IgD-negative memory B cell (primary cell): ENCODE measurements at regions not wholly inside any gene's neighbourhood (a gene's known extent, or its start where the extent isn't known, plus 50 kb on each side); places are given as distances from the start of the nearest gene placed in this dataset.

Experiments used
- H3K27ac Mint-ChIP-seq, 3 donors: one replicate each; pipeline ENCODE4 v1.8.0; 2020 to 2022; ENCODE audit warnings: mild to moderate bottlenecking in 3 of 3, mixed read lengths in 3 of 3, moderate library complexity in 1 of 3
- H3K27me3 Mint-ChIP-seq: one replicate; pipeline ENCODE4 v1.8.0; 2021; ENCODE audit warnings: mixed read lengths
- H3K36me3 Mint-ChIP-seq: one replicate; pipeline ENCODE4 v1.8.0; 2020; ENCODE audit warnings: mild to moderate bottlenecking, mixed read lengths
- H3K4me1 Mint-ChIP-seq, 3 donors: one replicate each; pipeline ENCODE4 v1.8.0; 2020 to 2022; ENCODE audit warnings: mixed read lengths in 3 of 3, mild to moderate bottlenecking in 1 of 3
- H3K4me3 Mint-ChIP-seq, 4 donors: one replicate each; pipeline ENCODE4 v1.8.0; 2020 to 2022; ENCODE audit warnings: mild to moderate bottlenecking in 4 of 4, mixed read lengths in 4 of 4, moderate library complexity in 3 of 4
- H3K9me3 Mint-ChIP-seq, 3 donors: one replicate each; pipeline ENCODE4 v1.8.0; 2020 to 2021; ENCODE audit warnings: mixed read lengths in 3 of 3, mild to moderate bottlenecking in 1 of 3

DNA sequence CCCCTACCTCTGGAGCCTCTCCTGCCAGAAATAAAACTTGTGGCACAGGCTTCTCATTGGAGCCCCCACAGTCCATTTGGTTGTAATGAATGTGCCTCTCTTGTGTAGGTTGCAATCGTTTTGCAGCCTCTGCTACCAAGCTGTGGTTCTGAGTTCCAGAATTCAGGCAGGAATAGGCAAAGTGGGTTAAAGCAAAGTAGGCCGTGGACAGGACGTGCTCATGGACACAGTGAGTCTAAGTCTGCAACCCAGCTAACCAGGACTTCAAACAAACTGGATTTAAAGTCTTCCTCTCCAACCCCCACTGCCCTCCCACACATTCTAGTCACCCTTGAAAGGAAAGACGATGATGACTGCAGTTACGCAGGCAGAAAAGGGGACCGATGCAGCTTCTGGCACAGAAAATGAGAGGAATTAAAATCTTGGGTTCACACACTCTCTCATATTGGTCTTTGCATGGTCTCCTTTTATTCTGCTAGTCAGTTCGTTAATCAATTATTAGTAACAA, 260.0 kb downstream of the PIK3R1 start:
- Mint-ChIP-seq H3K27ac (no peak overlapping the region), H3K4me1 (no peaks in the 10 kb centered on the region), H3K9me3 (no peaks in the 10 kb centered on the region), H3K36me3 (no peaks in the 10 kb centered on the region), H3K4me3 (no peak overlapping the region), H3K27me3 (peaks cover 2% of the 10 kb centered on the region)

GRCh38 chr5:68476854-68477253, 261.3 kb downstream of the PIK3R1 start:
- Mint-ChIP-seq H3K36me3 (no peaks in the 10 kb centered on the region), H3K4me3 (no peak overlapping the region), H3K9me3 (no peaks in the 10 kb centered on the region), H3K27me3 (peaks cover under 1% of the 10 kb centered on the region), H3K27ac (no peak overlapping the region), H3K4me1 (no peaks in the 10 kb centered on the region)

DNA sequence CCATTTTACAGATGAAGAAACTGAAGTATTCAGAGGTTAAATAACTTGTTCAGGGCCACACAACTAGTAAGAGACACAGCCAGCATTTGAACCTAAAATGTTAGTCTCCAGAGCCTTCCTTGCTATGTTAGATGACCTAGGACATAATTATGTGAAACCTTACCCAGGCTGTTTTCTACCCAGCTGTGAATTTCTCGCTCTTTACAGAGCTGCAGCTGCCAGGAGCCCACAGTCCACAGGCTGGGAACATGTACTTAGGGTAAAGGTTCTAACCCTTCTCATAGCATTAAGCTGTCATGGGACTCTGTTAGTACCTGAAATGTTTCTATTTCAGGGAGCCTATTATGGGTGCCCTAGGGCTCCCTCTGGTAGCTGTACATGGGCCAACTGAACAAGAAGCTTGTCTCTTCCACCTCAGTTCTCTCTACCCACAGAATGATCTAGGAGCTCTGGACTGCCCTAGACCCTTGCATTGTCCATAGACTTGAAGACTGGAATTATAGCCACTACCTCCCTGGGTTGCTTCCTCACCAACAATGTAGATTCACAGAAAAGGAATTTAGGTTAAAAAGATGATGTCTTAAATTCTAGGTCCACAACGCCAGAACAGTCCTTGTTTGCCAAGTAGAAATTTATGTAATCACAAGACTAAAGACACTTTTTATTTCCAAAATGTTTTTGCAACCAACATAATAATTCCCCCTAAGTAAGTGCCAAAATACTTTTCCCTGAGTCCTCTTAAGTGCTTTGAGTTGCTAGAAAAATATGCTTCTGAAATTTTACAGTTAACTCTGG, 262.9 kb downstream of the PIK3R1 start:
- no peak overlapping the region for H3K27ac Mint-ChIP-seq
- no peak overlapping the region for H3K4me3 Mint-ChIP-seq
- peaks cover 0 to 2% (median 0%) of the 10 kb centered on the region in 3 donors for H3K9me3 Mint-ChIP-seq
- no peaks in the 10 kb centered on the region for H3K36me3 Mint-ChIP-seq
- peaks cover 0 to 3% (median 2%) of the 10 kb centered on the region in 3 donors for H3K4me1 Mint-ChIP-seq
- H3K27me3 Mint-ChIP-seq, result peaks cover 5% of the 10 kb centered on the region

DNA sequence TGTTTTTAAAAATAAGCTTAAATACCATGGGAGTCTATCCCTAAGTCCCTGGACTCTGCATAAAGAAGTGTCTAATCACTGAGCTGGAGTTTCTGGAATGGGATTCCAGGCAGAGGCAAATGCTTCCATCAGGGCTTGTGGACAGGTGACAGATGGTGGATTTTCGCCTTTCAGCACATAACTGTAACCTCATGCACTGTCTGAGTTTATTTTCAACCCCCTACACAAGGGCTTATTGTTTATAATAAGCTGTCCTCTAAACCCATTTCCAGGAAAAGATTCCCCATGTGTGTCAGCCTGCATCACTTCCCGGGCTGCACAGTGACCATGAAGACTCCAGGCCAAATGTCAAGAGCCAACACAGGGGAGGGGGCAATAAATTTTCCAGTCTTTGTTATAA, 264.0 kb downstream of the PIK3R1 start:
- Mint-ChIP-seq H3K36me3 (no peaks in the 10 kb centered on the region), H3K4me1 (peaks cover 0 to 3% (median 2%) of the 10 kb centered on the region in 3 donors), H3K27me3 (peaks cover 7% of the 10 kb centered on the region), H3K4me3 (no peak overlapping the region), H3K27ac (no peak overlapping the region), H3K9me3 (peaks cover 0 to 2% (median 0%) of the 10 kb centered on the region in 3 donors)

DNA sequence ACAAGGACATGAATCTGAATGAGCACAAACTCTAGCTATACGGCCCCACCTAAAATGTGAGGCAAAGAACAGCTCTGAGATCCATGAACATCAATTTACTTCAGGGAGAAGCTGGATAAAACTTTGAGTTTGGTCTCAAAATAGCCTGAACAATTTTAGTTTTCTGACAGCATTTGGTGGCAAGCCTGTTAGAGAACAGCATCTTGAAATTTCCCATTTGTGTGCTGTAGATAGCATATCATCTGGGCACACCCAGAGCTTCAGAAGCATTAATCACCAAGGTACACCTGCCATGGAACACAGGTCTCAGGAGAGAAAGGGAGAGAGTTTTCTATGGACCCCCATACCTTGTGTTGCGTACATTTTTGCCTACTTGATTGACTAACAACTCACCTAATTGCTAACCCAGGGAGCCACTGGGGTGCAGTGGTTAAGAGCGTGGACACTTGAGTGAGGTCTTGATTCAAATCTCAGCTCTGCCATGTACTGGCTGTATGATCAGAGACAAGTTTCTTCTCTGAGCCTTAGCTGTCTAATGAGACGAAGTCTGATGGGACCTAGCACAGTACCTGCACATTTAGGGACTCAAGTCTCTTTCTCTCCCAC, 264.9 kb downstream of the PIK3R1 start:
- H3K4me3 Mint-ChIP-seq, result no peak overlapping the region
- H3K27me3 Mint-ChIP-seq, result peaks cover 8% of the 10 kb centered on the region
- no peaks in the 10 kb centered on the region for H3K36me3 Mint-ChIP-seq
- peaks cover 0 to 3% (median 2%) of the 10 kb centered on the region in 3 donors for H3K4me1 Mint-ChIP-seq
- H3K9me3 Mint-ChIP-seq, result peaks cover 0 to 2% (median 0%) of the 10 kb centered on the region in 3 donors
- H3K27ac Mint-ChIP-seq, result no peak overlapping the region

GRCh38 chr5:68482199-68482598, 266.6 kb downstream of the PIK3R1 start:
- Mint-ChIP-seq H3K27ac (no peak overlapping the region), H3K4me3 (no peak overlapping the region)

GRCh38 chr5:68484307-68485068, 268.9 kb downstream of the PIK3R1 start:
- Mint-ChIP-seq H3K4me3 (peak overlapping the region in 1 of 4 donors; percentile 10), H3K27me3 (peaks cover 11% of the 10 kb centered on the region), H3K36me3 (no peaks in the 10 kb centered on the region), H3K9me3 (peaks cover 0 to 9% (median 4%) of the 10 kb centered on the region in 3 donors), H3K27ac (no peak overlapping the region), H3K4me1 (peaks cover 0 to 3% (median 2%) of the 10 kb centered on the region in 3 donors)

More at GRCh38 chr5:68482199-68482598, 266.6 kb downstream of the PIK3R1 start:
- peaks cover 0 to 3% (median under 1%) of the 10 kb centered on the region in 3 donors for H3K9me3 Mint-ChIP-seq
- no peaks in the 10 kb centered on the region for H3K36me3 Mint-ChIP-seq
- peaks cover 0 to 3% (median 2%) of the 10 kb centered on the region in 3 donors for H3K4me1 Mint-ChIP-seq
- H3K27me3 Mint-ChIP-seq, result peaks cover 11% of the 10 kb centered on the region

DNA sequence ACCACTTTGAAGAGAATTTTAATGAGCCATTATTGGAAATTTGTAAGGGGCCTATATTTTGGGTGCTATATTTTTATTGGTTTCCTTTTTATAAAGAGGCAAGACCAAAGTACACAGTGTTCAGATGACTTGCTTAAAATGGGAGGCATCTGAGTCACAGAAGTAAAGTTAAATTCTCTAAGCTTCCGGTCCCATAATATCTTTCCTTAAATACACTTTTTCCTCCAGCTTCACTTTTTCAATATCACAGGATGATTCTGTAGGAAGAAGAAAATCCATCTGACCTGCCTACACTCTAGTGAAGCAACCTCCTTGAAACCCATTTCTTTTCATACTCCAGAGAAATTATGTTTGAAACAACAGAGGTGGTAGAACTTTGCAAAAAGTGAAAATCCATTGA, 274.0 kb downstream of the PIK3R1 start:
- Mint-ChIP-seq H3K9me3 (peaks cover 0 to 9% (median 2%) of the 10 kb centered on the region in 3 donors), H3K4me1 (no peaks in the 10 kb centered on the region), H3K36me3 (no peaks in the 10 kb centered on the region), H3K4me3 (no peak overlapping the region), H3K27me3 (peaks cover 4% of the 10 kb centered on the region), H3K27ac (no peak overlapping the region)

- Mint-ChIP-seq H3K27ac (no peak overlapping the region), H3K9me3 (peaks cover 0 to 9% (median 3%) of the 10 kb centered on the region in 3 donors)
These were observed 274.9 kb downstream of the PIK3R1 start for GRCh38 chr5:68490406-68490805.

DNA sequence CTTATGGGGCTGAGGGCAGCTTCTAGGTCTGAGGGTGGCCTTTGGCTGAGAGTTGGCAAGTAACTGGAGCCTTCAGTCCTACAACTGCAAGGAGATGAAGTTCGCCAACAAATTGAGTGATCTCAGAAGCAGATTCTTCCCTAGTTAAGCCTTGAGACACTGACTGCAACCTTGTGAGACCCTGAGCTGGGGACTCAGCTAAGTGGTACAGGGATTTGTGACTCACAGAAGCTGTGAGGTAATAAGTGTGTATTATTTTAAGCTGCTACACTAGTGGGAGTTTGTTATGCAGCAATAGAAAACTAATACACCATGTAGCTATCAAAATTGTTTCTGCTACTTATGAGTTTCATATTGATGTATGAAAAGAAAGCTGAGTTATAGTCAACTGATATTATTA, 279.2 kb downstream of the PIK3R1 start:
- Mint-ChIP-seq H3K27me3 (no peaks in the 10 kb centered on the region), H3K36me3 (no peaks in the 10 kb centered on the region)

More at GRCh38 chr5:68490406-68490805, 274.9 kb downstream of the PIK3R1 start:
- Mint-ChIP-seq H3K4me1 (no peaks in the 10 kb centered on the region), H3K36me3 (no peaks in the 10 kb centered on the region), H3K27me3 (peaks cover 3% of the 10 kb centered on the region), H3K4me3 (no peak overlapping the region)

GRCh38 chr5:68499987-68500386, 284.4 kb downstream of the PIK3R1 start:
- no peaks in the 10 kb centered on the region for H3K36me3 Mint-ChIP-seq
- no peak overlapping the region for H3K27ac Mint-ChIP-seq
- H3K4me1 Mint-ChIP-seq, result no peaks in the 10 kb centered on the region
- peaks cover 5 to 26% (median 22%) of the 10 kb centered on the region in 3 donors for H3K9me3 Mint-ChIP-seq
- H3K4me3 Mint-ChIP-seq, result no peak overlapping the region
- H3K27me3 Mint-ChIP-seq, result peaks cover 7% of the 10 kb centered on the region

More for the DNA sequence above, 279.2 kb downstream of the PIK3R1 start:
- Mint-ChIP-seq H3K27ac (no peak overlapping the region), H3K4me3 (no peak overlapping the region), H3K9me3 (peaks cover 5 to 23% (median 19%) of the 10 kb centered on the region in 3 donors), H3K4me1 (no peaks in the 10 kb centered on the region)

DNA sequence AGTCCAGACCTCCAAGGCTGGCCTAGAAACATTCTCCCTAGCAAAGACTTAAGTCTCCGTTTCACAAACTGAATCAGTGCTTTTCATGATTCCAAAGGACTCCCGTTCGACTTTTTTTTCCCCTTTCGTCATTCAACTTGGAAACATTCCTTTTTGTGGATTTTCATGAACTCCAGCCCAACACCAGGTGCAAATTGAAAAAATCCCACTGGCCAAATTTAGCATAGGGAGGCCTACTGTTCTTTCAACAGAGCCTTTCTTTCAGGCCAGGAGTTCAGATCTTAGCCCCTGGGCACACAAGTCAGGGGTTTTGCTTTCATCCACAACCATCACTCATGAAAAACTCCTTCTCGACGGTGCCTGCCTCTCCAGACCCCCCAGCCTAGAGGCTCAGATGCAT, 285.3 kb downstream of the PIK3R1 start:
- H3K4me3 Mint-ChIP-seq, result no peak overlapping the region

DNA sequence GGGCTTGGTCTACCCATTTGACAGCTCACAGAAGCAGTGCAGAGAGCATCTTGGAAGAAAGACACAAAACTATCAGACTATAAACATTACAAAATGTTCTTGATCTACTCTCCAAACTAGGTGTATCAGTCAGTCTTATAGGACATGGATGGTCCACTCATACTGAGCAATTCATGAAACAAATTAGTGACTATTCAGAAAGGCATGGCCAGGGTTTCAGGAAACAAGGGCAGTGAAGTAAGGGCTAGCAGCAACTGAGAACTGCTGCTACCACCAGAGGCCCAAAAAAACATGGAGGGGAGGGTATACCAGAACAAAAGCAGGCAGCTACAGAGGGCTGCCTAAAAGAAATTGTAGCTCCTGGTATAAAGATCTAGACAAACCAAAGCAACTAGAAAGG, 287.0 kb downstream of the PIK3R1 start:
- H3K27me3 Mint-ChIP-seq, result peaks cover 7% of the 10 kb centered on the region
- no peak overlapping the region for H3K4me3 Mint-ChIP-seq
- peaks cover 2 to 13% (median 9%) of the 10 kb centered on the region in 3 donors for H3K9me3 Mint-ChIP-seq
- H3K27ac Mint-ChIP-seq, result no peak overlapping the region
- H3K4me1 Mint-ChIP-seq, result no peaks in the 10 kb centered on the region
- H3K36me3 Mint-ChIP-seq, result no peaks in the 10 kb centered on the region

More for the DNA sequence above, 285.3 kb downstream of the PIK3R1 start:
- Mint-ChIP-seq H3K27me3 (peaks cover 7% of the 10 kb centered on the region), H3K4me1 (no peaks in the 10 kb centered on the region), H3K36me3 (no peaks in the 10 kb centered on the region), H3K9me3 (peaks cover 5 to 26% (median 17%) of the 10 kb centered on the region in 3 donors), H3K27ac (no peak overlapping the region)

- Mint-ChIP-seq H3K36me3 (no peaks in the 10 kb centered on the region), H3K4me3 (no peak overlapping the region), H3K27ac (no peak overlapping the region), H3K9me3 (peaks cover 0 to 4% (median 3%) of the 10 kb centered on the region in 3 donors), H3K4me1 (no peaks in the 10 kb centered on the region), H3K27me3 (peaks cover 7% of the 10 kb centered on the region)
These were observed 288.8 kb downstream of the PIK3R1 start for GRCh38 chr5:68504306-68504705.
